ENCODE measurements at regions not wholly inside any gene's neighbourhood (a gene's known extent, or its start where the extent isn't known, plus 50 kb on each side); places are given as distances from the start of the nearest gene placed in this dataset.

- TF ChIP-seq MAX (IDR thresholded peaks at IDR 0.05; ENCODE audit: low read depth, low read length) (no peak), MYC (IDR thresholded peaks at IDR 0.05; ENCODE audit: low read depth, low read length) (no peak), POLR2A (IDR thresholded peaks at IDR 0.05; ENCODE audit: extremely low read depth, insufficient read length) (no peak), CTCF (IDR thresholded peaks at IDR 0.05; ENCODE audit: low read depth, low read length) (no peak)
- peak; percentile 23 for DNase-seq (ENCODE audit: low read depth)
- no peak overlapping the region for H3K4me3 ChIP-seq (ENCODE audit: low read depth, low read length)
Measured at GRCh38 chr2:187994464-187995331, 297.0 kb upstream of the GULP1 start.

GRCh38 chr2:187995556-187995955 lies 296.1 kb upstream of the GULP1 start:
- DNase-seq (ENCODE audit: low read depth), result no peak
- TF ChIP-seq CTCF (IDR thresholded peaks at IDR 0.05; ENCODE audit: low read depth, low read length) (no peak), MAX (IDR thresholded peaks at IDR 0.05; ENCODE audit: low read depth, low read length) (no peak), MYC (IDR thresholded peaks at IDR 0.05; ENCODE audit: low read depth, low read length) (no peak), POLR2A (IDR thresholded peaks at IDR 0.05; ENCODE audit: extremely low read depth, insufficient read length) (no peak)

GRCh38 chr2:187996630-187997029 lies 295.0 kb upstream of the GULP1 start:
- TF ChIP-seq MAX (IDR thresholded peaks at IDR 0.05; ENCODE audit: low read depth, low read length) (no peak), CTCF (IDR thresholded peaks at IDR 0.05; ENCODE audit: low read depth, low read length) (no peak), POLR2A (IDR thresholded peaks at IDR 0.05; ENCODE audit: extremely low read depth, insufficient read length) (no peak), MYC (IDR thresholded peaks at IDR 0.05; ENCODE audit: low read depth, low read length) (no peak)
- no peak overlapping the region for H3K4me3 ChIP-seq (ENCODE audit: low read depth, low read length)
- DNase-seq (ENCODE audit: low read depth), result no peak

More at GRCh38 chr2:187995556-187995955, 296.1 kb upstream of the GULP1 start:
- H3K4me3 ChIP-seq (ENCODE audit: low read depth, low read length), result no peak overlapping the region

- no peak overlapping the region for H3K4me3 ChIP-seq (ENCODE audit: low read depth, low read length)
- DNase-seq (ENCODE audit: low read depth), result no peak
- TF ChIP-seq CTCF (IDR thresholded peaks at IDR 0.05; ENCODE audit: low read depth, low read length), result no peak
- no peak for TF ChIP-seq MAX (IDR thresholded peaks at IDR 0.05; ENCODE audit: low read depth, low read length)
- no peak for TF ChIP-seq MYC (IDR thresholded peaks at IDR 0.05; ENCODE audit: low read depth, low read length)
- TF ChIP-seq POLR2A (IDR thresholded peaks at IDR 0.05; ENCODE audit: extremely low read depth, insufficient read length), result no peak
Measured at GRCh38 chr2:188000189-188000588, 291.5 kb upstream of the GULP1 start.

GRCh38 chr2:188003800-188004199 lies 287.9 kb upstream of the GULP1 start:
- DNase-seq (ENCODE audit: low read depth), result no peak
- no peak overlapping the region for H3K4me3 ChIP-seq (ENCODE audit: low read depth, low read length)
- TF ChIP-seq CTCF (IDR thresholded peaks at IDR 0.05; ENCODE audit: low read depth, low read length), result no peak
- TF ChIP-seq MAX (IDR thresholded peaks at IDR 0.05; ENCODE audit: low read depth, low read length), result no peak
- TF ChIP-seq POLR2A (IDR thresholded peaks at IDR 0.05; ENCODE audit: extremely low read depth, insufficient read length), result no peak
- no peak for TF ChIP-seq MYC (IDR thresholded peaks at IDR 0.05; ENCODE audit: low read depth, low read length)

Measured in NB4 (cell line).